Breast epithelium (tissue), 3 donors: ENCODE measurements at regions not wholly inside any gene's neighbourhood (a gene's known extent, or its start where the extent isn't known, plus 50 kb on each side); places are given as distances from the start of the nearest gene placed in this dataset.

Experiments
- POLR2A ChIP-seq: fragments of 450-650 bp; IDR thresholded peaks from one replicate; pipeline ENCODE4 v1.6.1; 2016; ENCODE audit warnings: antibody characterized with exemption, mild to moderate bottlenecking, moderate library complexity
- POLR2AphosphoS5 ChIP-seq, 3 donors: sonication (generic); formaldehyde crosslinking; IDR thresholded peaks; one replicate each; pipeline ENCODE4 v1.6.1; 2017; ENCODE audit warnings: antibody characterized with exemption in 3 of 3
- TF ChIP-seq, protein P1 (sequence below), 3 donors: fragments of 450-650 bp; IDR thresholded peaks; one replicate each; pipeline ENCODE4 v1.5.1; 2016 to 2017; ENCODE audit warnings: antibody characterized with exemption in 3 of 3, mild to moderate bottlenecking in 3 of 3, moderate library complexity in 3 of 3

DNA sequence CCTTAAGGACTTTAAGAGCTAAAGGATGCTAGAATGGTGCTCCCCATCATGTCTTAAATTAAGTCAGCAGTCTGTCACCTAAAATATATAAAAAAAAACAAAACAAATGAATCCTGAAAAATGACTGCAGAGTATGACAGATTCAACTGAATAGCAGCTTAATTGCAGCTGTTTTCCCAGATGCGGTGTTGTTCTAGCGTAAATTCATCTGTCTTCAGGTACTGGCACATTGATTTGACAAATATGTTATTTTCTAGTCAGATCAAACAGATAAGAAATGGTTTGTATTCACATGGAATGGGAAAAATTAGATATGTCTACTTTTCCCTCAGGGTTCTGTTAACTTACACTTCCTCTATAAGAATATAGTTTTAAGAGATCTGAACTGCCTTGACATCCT is 211.7 kb downstream of the NAF1 start:
- TF ChIP-seq, protein P1, sequence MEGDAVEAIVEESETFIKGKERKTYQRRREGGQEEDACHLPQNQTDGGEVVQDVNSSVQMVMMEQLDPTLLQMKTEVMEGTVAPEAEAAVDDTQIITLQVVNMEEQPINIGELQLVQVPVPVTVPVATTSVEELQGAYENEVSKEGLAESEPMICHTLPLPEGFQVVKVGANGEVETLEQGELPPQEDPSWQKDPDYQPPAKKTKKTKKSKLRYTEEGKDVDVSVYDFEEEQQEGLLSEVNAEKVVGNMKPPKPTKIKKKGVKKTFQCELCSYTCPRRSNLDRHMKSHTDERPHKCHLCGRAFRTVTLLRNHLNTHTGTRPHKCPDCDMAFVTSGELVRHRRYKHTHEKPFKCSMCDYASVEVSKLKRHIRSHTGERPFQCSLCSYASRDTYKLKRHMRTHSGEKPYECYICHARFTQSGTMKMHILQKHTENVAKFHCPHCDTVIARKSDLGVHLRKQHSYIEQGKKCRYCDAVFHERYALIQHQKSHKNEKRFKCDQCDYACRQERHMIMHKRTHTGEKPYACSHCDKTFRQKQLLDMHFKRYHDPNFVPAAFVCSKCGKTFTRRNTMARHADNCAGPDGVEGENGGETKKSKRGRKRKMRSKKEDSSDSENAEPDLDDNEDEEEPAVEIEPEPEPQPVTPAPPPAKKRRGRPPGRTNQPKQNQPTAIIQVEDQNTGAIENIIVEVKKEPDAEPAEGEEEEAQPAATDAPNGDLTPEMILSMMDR (IDR thresholded peaks at IDR 0.05): no peak
- TF ChIP-seq POLR2AphosphoS5 (IDR thresholded peaks at IDR 0.05) (no peak), POLR2A (no peak)
